PC-9 (cell line): ENCODE measurements at regions not wholly inside any gene's neighbourhood (a gene's known extent, or its start where the extent isn't known, plus 50 kb on each side); places are given as distances from the start of the nearest gene placed in this dataset.

Source experiments
- BruUV-seq: library from RNA; stranded (reverse); fragments of 400-500 nt; replicated peaks from 2 replicates; lab custom pipeline; 2021; lab: Mats Ljungman, UMichigan
- CTCF ChIA-PET: fragments of 300-600 bp; sonication (Branson Sonifier 250); formaldehyde crosslinking; loops from one replicate; lab custom pipeline; 2022; ENCODE audit warnings: antibody characterized with exemption; lab: Charles Lee
- POLR2A ChIA-PET: fragments of 300-600 bp; sonication (Branson Sonifier 250); formaldehyde crosslinking; loops from one replicate; lab custom pipeline; 2022; ENCODE audit warnings: antibody characterized with exemption; ENCODE audit not compliant: unreplicated experiment; lab: Charles Lee
- DNase-seq, 2 experiments: peaks; one replicate each; pipeline versions ENCODE4 v3.0.0 to v3.0.0-alpha.2; 2015 to 2022; ENCODE audit warnings: mixed read lengths in 1 of 2
- H2AFZ ChIP-seq: fragments of 200-600 bp; sonication (generic); 2 replicates; pipeline ENCODE4 v1.8.1; 2017; ENCODE audit warnings: antibody characterized with exemption
- H3F3A ChIP-seq: fragments of 200-600 bp; sonication (generic); 2 replicates; pipeline ENCODE4 v1.8.1; 2017; ENCODE audit warnings: antibody characterized with exemption, mild to moderate bottlenecking, low read depth; ENCODE audit not compliant: insufficient read depth
- H3K27ac ChIP-seq: fragments of 200-600 bp; sonication (generic); 2 replicates; pipeline ENCODE4 v1.6.1; 2016; ENCODE audit warnings: mixed run types
- H3K27me3 ChIP-seq: fragments of 200-600 bp; sonication (generic); 2 replicates; pipeline ENCODE4 v1.6.1; 2016; ENCODE audit warnings: low read depth, mixed run types; ENCODE audit not compliant: insufficient read depth
- H3K36me3 ChIP-seq: fragments of 200-600 bp; sonication (generic); 2 replicates; pipeline ENCODE4 v1.6.1; 2016; ENCODE audit warnings: low read depth, mixed run types
- H3K4me1 ChIP-seq: fragments of 200-600 bp; sonication (generic); replicated peaks from 2 replicates; pipeline ENCODE4 v1.6.1; 2016; ENCODE audit warnings: mixed run types; ENCODE audit not compliant: insufficient read depth
- H3K4me2 ChIP-seq: fragments of 200-600 bp; sonication (generic); 2 replicates; pipeline ENCODE4 v1.6.1; 2017; ENCODE audit warnings: mixed run types
- H3K4me3 ChIP-seq: fragments of 200-600 bp; sonication (generic); 2 replicates; pipeline ENCODE4 v1.6.1; 2016; ENCODE audit warnings: mixed run types
- H3K79me2 ChIP-seq: fragments of 200-600 bp; sonication (generic); 2 replicates; pipeline ENCODE4 v1.6.1; 2017; ENCODE audit warnings: low read depth, mixed run types
- H3K9me2 ChIP-seq: fragments of 200-600 bp; sonication (generic); 2 replicates; pipeline ENCODE4 v1.8.1; 2017; ENCODE audit warnings: mild to moderate bottlenecking; ENCODE audit not compliant: insufficient read depth
- H3K9me3 ChIP-seq: fragments of 200-600 bp; sonication (generic); 2 replicates; pipeline ENCODE4 v1.8.1; 2016; ENCODE audit warnings: low read depth; ENCODE audit not compliant: insufficient read depth
- H4K20me1 ChIP-seq: fragments of 200-600 bp; sonication (generic); 2 replicates; pipeline ENCODE4 v1.8.1; 2017; ENCODE audit not compliant: insufficient read depth
- EZH2 ChIP-seq: fragments of 200-600 bp; sonication (generic); IDR thresholded peaks from 2 replicates; pipeline ENCODE4 v1.8.0; 2017; ENCODE audit warnings: antibody characterized with exemption, low read depth
- intact Hi-C: fragments of 100-400 bp; cut with micrococcal nuclease; formaldehyde crosslinking; loops from one replicate; pipeline ENCODE4 v1.10.0; 2022; ENCODE audit not compliant: unreplicated experiment
- TF ChIP-seq, protein P1 (sequence below): fragments of 200-600 bp; sonication (generic); conservative IDR thresholded peaks from 2 replicates; pipeline ENCODE4 v1.6.1; 2017; ENCODE audit warnings: mixed run types, antibody characterized with exemption, mild to moderate bottlenecking, moderate library complexity

DNA sequence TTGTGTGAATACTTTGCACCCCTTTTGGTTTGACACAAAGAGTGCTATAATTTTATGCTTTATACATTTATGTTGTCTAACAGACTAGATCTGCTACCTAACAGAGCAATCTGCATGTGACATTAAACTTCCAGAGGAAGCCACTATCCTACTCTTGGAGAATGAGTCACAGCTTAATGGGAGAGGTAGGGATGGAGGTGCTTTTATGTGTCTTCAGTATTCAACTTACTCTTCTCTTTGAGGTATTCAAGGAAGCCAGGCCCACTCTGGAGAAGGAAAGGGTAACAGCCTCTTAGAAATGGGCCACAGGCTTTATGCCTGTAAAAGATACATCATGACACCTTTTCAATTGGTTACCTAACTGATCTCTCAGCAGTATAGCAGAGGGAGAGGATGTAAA lies 85.8 kb upstream of the NEUROD1 start:
- ChIA-PET CTCF (interaction anchor here (0.6 kb wide), 1 partner anchor 23 kb away, joined by 4 read pairs; no protein-coding TSS in a partner anchor), POLR2A (no interaction called here)
- no peak overlapping the region for H2AFZ ChIP-seq
- no peaks in the 10 kb centered on the region for H3K79me2 ChIP-seq
- no peaks in the 10 kb centered on the region for H3K27me3 ChIP-seq
- H3K9me2 ChIP-seq, result no peaks in the 10 kb centered on the region
- no TSS peak for BruUV-seq
- no peak for TF ChIP-seq EZH2
- TF ChIP-seq, protein P1, sequence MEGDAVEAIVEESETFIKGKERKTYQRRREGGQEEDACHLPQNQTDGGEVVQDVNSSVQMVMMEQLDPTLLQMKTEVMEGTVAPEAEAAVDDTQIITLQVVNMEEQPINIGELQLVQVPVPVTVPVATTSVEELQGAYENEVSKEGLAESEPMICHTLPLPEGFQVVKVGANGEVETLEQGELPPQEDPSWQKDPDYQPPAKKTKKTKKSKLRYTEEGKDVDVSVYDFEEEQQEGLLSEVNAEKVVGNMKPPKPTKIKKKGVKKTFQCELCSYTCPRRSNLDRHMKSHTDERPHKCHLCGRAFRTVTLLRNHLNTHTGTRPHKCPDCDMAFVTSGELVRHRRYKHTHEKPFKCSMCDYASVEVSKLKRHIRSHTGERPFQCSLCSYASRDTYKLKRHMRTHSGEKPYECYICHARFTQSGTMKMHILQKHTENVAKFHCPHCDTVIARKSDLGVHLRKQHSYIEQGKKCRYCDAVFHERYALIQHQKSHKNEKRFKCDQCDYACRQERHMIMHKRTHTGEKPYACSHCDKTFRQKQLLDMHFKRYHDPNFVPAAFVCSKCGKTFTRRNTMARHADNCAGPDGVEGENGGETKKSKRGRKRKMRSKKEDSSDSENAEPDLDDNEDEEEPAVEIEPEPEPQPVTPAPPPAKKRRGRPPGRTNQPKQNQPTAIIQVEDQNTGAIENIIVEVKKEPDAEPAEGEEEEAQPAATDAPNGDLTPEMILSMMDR, result no peak
- H3K4me1 ChIP-seq, result no peaks in the 10 kb centered on the region
- no peaks in the 10 kb centered on the region for H3K36me3 ChIP-seq
- no peak overlapping the region for H3K4me2 ChIP-seq
- H3K4me3 ChIP-seq, result no peak overlapping the region
- H3K9me3 ChIP-seq, result no peaks in the 10 kb centered on the region
- H3F3A ChIP-seq, result no peaks in the 10 kb centered on the region
- DNase-seq, result no peak
- intact Hi-C loops, result no loop called here
- no peak overlapping the region for H3K27ac ChIP-seq
- H4K20me1 ChIP-seq, result no peaks in the 10 kb centered on the region

GRCh38 chr2:181770150-181770549 lies 89.8 kb upstream of the NEUROD1 start:
- peaks cover 6% of the 10 kb centered on the region; the same call in 1 of the 2 replicates for H3K9me3 ChIP-seq
- no peak overlapping the region for H3K27ac ChIP-seq
- H3K4me1 ChIP-seq, result peaks cover 9% of the 10 kb centered on the region
- CTCF ChIA-PET, result no interaction called here
- no peaks in the 10 kb centered on the region for H3K9me2 ChIP-seq
- H3K27me3 ChIP-seq, result no peaks in the 10 kb centered on the region
- H2AFZ ChIP-seq, result no peak overlapping the region
- no peaks in the 10 kb centered on the region for H4K20me1 ChIP-seq
- no TSS peak for BruUV-seq
- peak in 1 of 2 experiments; percentile 77 for DNase-seq
- intact Hi-C loops, result no loop called here
- TF ChIP-seq EZH2, result no peak
- TF ChIP-seq, protein P1, result no peak
- no peak overlapping the region for H3K4me2 ChIP-seq
- H3F3A ChIP-seq, result peaks cover 5% of the 10 kb centered on the region; the same call in 1 of the 2 replicates
- H3K36me3 ChIP-seq, result no peaks in the 10 kb centered on the region
- H3K79me2 ChIP-seq, result no peaks in the 10 kb centered on the region
- POLR2A ChIA-PET, result interaction anchor here (0.6 kb wide), 1 partner anchor 141 kb away, joined by 4 read pairs; no protein-coding TSS in a partner anchor
- H3K4me3 ChIP-seq, result no peak overlapping the region

- TF ChIP-seq, protein P1, result no peak
- no peak for TF ChIP-seq EZH2
- no TSS peak for BruUV-seq
- H2AFZ ChIP-seq, result no peak overlapping the region; the same call in 1 of the 2 replicates
- no peaks in the 10 kb centered on the region for H3K27me3 ChIP-seq
- H3K79me2 ChIP-seq, result no peaks in the 10 kb centered on the region
- no peak for DNase-seq
- no peaks in the 10 kb centered on the region for H3K9me2 ChIP-seq
- peaks cover 6% of the 10 kb centered on the region; the same call in 1 of the 2 replicates for H3K9me3 ChIP-seq
- ChIA-PET POLR2A (no interaction called here), CTCF (interaction anchor here (0.6 to 1.0 kb wide), 2 partner anchors 9 to 177 kb away, joined by 3 read pairs; no protein-coding TSS in a partner anchor)
- no peak overlapping the region for H3K27ac ChIP-seq
- peaks cover 9% of the 10 kb centered on the region for H3K4me1 ChIP-seq
- intact Hi-C loops, result no loop called here
- H3K4me3 ChIP-seq, result no peak overlapping the region
- no peaks in the 10 kb centered on the region for H4K20me1 ChIP-seq
- H3K36me3 ChIP-seq, result no peaks in the 10 kb centered on the region
- peaks cover 5% of the 10 kb centered on the region; the same call in 1 of the 2 replicates for H3F3A ChIP-seq
- no peak overlapping the region for H3K4me2 ChIP-seq
These were observed 91.0 kb upstream of the NEUROD1 start for GRCh38 chr2:181771356-181771755.
